ENCODE measurements at regions not wholly inside any gene's neighbourhood (a gene's known extent, or its start where the extent isn't known, plus 50 kb on each side); places are given as distances from the start of the nearest gene placed in this dataset.
"Not testable (repeated sequence)": the region's sequence is repeated elsewhere in the genome, so short reads cannot be mapped to it uniquely, and the experiment has no call there.

GRCh38 chr6:119814609-119815400 is 465.2 kb upstream of the MAN1A1 start:
- no peak for DNase-seq (ENCODE audit: low read depth)

GRCh38 chr6:119802464-119802863 is 452.9 kb upstream of the MAN1A1 start:
- no peak for DNase-seq (ENCODE audit: low read depth)

GRCh38 chr6:119801056-119801455 is 451.5 kb upstream of the MAN1A1 start:
- no peak for DNase-seq (ENCODE audit: low read depth)

GRCh38 chr6:119800526-119800925 is 451.0 kb upstream of the MAN1A1 start:
- DNase-seq (ENCODE audit: low read depth): peak; percentile 6

- no peak for DNase-seq (ENCODE audit: low read depth)
Measured at GRCh38 chr6:119799596-119800509, 450.3 kb upstream of the MAN1A1 start.

- DNase-seq (ENCODE audit: low read depth): peak; percentile 39
Measured at GRCh38 chr6:119791736-119792135, 442.2 kb upstream of the MAN1A1 start.

GRCh38 chr6:119781365-119781764 is 431.8 kb upstream of the MAN1A1 start:
- DNase-seq (ENCODE audit: low read depth): peak; percentile 3

- no peak for DNase-seq (ENCODE audit: low read depth)
Measured at GRCh38 chr6:119768201-119768600, 418.6 kb upstream of the MAN1A1 start.

- DNase-seq (ENCODE audit: low read depth): no peak
Measured at GRCh38 chr6:119764927-119765681, 415.5 kb upstream of the MAN1A1 start.

GRCh38 chr6:119760046-119760445 is 410.5 kb upstream of the MAN1A1 start:
- DNase-seq (ENCODE audit: low read depth): no peak

- no peak for DNase-seq (ENCODE audit: low read depth)
Measured at GRCh38 chr6:119758385-119758784, 408.8 kb upstream of the MAN1A1 start.

- DNase-seq (ENCODE audit: low read depth): no peak
Measured at GRCh38 chr6:119757467-119757866, 407.9 kb upstream of the MAN1A1 start.

- peak; percentile 59 for DNase-seq (ENCODE audit: low read depth)
Measured at GRCh38 chr6:119749335-119749734, 399.8 kb upstream of the MAN1A1 start.

- DNase-seq (ENCODE audit: low read depth): not testable (repeated sequence)
Measured at GRCh38 chr6:119748535-119748934, 399.0 kb upstream of the MAN1A1 start.

GRCh38 chr6:119742188-119742803 is 392.7 kb upstream of the MAN1A1 start:
- peak; percentile 46 for DNase-seq (ENCODE audit: low read depth)

- peak; percentile 67 for DNase-seq (ENCODE audit: low read depth)
Measured at GRCh38 chr6:119739769-119740168, 390.2 kb upstream of the MAN1A1 start.

GRCh38 chr6:119738425-119738824 is 388.9 kb upstream of the MAN1A1 start:
- DNase-seq (ENCODE audit: low read depth): no peak

GRCh38 chr6:119736296-119737021 is 386.9 kb upstream of the MAN1A1 start:
- DNase-seq (ENCODE audit: low read depth): no peak

GRCh38 chr6:119735530-119735929 is 386.0 kb upstream of the MAN1A1 start:
- DNase-seq (ENCODE audit: low read depth): no peak

GRCh38 chr6:119734227-119734626 is 384.7 kb upstream of the MAN1A1 start:
- DNase-seq (ENCODE audit: low read depth): no peak

- DNase-seq (ENCODE audit: low read depth): no peak
Measured at GRCh38 chr6:119728935-119729334, 379.4 kb upstream of the MAN1A1 start.
